Endothelial cell of umbilical vein (primary cell): ENCODE measurements at regions not wholly inside any gene's neighbourhood (a gene's known extent, or its start where the extent isn't known, plus 50 kb on each side); places are given as distances from the start of the nearest gene placed in this dataset.

Experiments
- BruUV-seq: library from RNA; stranded (reverse); fragments of 400-500 nt; replicated peaks from 2 replicates; lab custom pipeline; 2021; lab: Mats Ljungman, UMichigan
- CTCF ChIA-PET: fragments of 300-600, 350-600 bp; sonication (Branson Sonifier 250); formaldehyde crosslinking; loops from one replicate; lab custom pipeline; 2021; ENCODE audit warnings: antibody characterized with exemption, inconsistent platforms; lab: Charles Lee
- POLR2A ChIA-PET: fragments of 300-600, 350-600 bp; sonication (Branson Sonifier 250); formaldehyde crosslinking; loops from one replicate; lab custom pipeline; 2021; ENCODE audit warnings: antibody characterized with exemption, inconsistent platforms; lab: Charles Lee
- DNase-seq: peaks from one replicate; pipeline ENCODE4 v3.0.0-alpha.2; 2011; ENCODE audit warnings: low read depth, low spot score
- FAIRE-seq: peaks from 2 replicates; lab custom pipeline; 2011; peaks lifted over from hg19 to GRCh38; lab: Jason Lieb, UNC
- H2AFZ ChIP-seq: 2 replicates; pipeline ENCODE4 v1.6.0; 2012; ENCODE audit warnings: low read depth, low read length, control low read depth, inconsistent platforms
- H3K27ac ChIP-seq: 2 replicates; pipeline ENCODE4 v1.5.1; 2011; ENCODE audit warnings: low read depth, mild to moderate bottlenecking, control low read depth, low read length, moderate library complexity; ENCODE audit not compliant: insufficient read depth
- H3K27me3 ChIP-seq, 2 experiments: 2 replicates each; pipeline versions ENCODE4 v1.6.0 to v1.6.1; 2011; ENCODE audit warnings: low read length in 2 of 2, mixed read lengths in 1 of 2; ENCODE audit not compliant: control insufficient read depth in 2 of 2, insufficient read depth in 2 of 2
- H3K36me3 ChIP-seq, 2 experiments: 2 replicates in 1 of 2; 3 replicates in 1 of 2; pipeline ENCODE4 v1.5.1; 2011; ENCODE audit warnings: low read length in 2 of 2, mild to moderate bottlenecking in 1 of 2, moderate library complexity in 1 of 2; ENCODE audit not compliant: control insufficient read depth in 2 of 2, insufficient read depth in 2 of 2; ENCODE audit errors: extremely low read depth in 1 of 2
- H3K4me1 ChIP-seq: 3 replicates; pipeline ENCODE4 v1.5.1; 2011; ENCODE audit warnings: mild to moderate bottlenecking, low read length; ENCODE audit not compliant: control insufficient read depth, insufficient read depth; ENCODE audit errors: extremely low read depth
- H3K4me2 ChIP-seq: 2 replicates; pipeline ENCODE4 v1.6.1; 2011; ENCODE audit warnings: low read length, control low read depth, mixed read lengths; ENCODE audit not compliant: insufficient read depth
- H3K4me3 ChIP-seq, 3 experiments: fragments of 200-600 bp in 1 of 3; sonication (generic), shearing (Covaris generic) in 1 of 3; replicated peaks in 1 of 3; 2 replicates each; pipeline ENCODE4 v1.5.1; 2011 to 2016; ENCODE audit warnings: control low read depth in 3 of 3, low read length in 3 of 3, mild to moderate bottlenecking in 2 of 3, inconsistent platforms in 1 of 3, low read depth in 1 of 3, moderate library complexity in 1 of 3; ENCODE audit not compliant: insufficient read depth in 1 of 3
- H3K79me2 ChIP-seq: 2 replicates; pipeline ENCODE4 v1.6.0; 2012; ENCODE audit warnings: low read length, inconsistent platforms; ENCODE audit not compliant: control insufficient read depth, insufficient read depth
- H3K9ac ChIP-seq: replicated peaks from 2 replicates; pipeline ENCODE3; 2011; ENCODE audit warnings: low read length, control low read depth; ENCODE audit not compliant: insufficient read depth; ENCODE audit errors: extremely low read depth
- H3K9me1 ChIP-seq: replicated peaks from 3 replicates; pipeline ENCODE4 v1.6.0; 2011; ENCODE audit warnings: mild to moderate bottlenecking, low read length; ENCODE audit not compliant: control insufficient read depth, insufficient read depth; ENCODE audit errors: extremely low read depth
- H3K9me3 ChIP-seq: replicated peaks from 2 replicates; pipeline ENCODE4 v1.5.1; 2012; ENCODE audit warnings: low read length, inconsistent platforms; ENCODE audit not compliant: control insufficient read depth, insufficient read depth
- H4K20me1 ChIP-seq: replicated peaks from 2 replicates; pipeline ENCODE3; 2011; ENCODE audit warnings: mild to moderate bottlenecking, low read length; ENCODE audit not compliant: control insufficient read depth, insufficient read depth; ENCODE audit errors: extremely low read depth
- EZH2 ChIP-seq: IDR thresholded peaks from 2 replicates; pipeline ENCODE4 v1.6.1; 2012; ENCODE audit warnings: borderline replicate concordance, low read depth, mild to moderate bottlenecking, moderate library complexity, low read length, inconsistent platforms; ENCODE audit not compliant: severe bottlenecking
- FOS ChIP-seq: IDR thresholded peaks from 2 replicates; pipeline ENCODE4 v1.6.1; 2011; ENCODE audit warnings: mild to moderate bottlenecking, low read length, moderate library complexity, borderline replicate concordance; ENCODE audit not compliant: insufficient read depth
- GATA2 ChIP-seq: IDR thresholded peaks from 2 replicates; pipeline ENCODE4 v1.7.0; 2011; ENCODE audit warnings: low read depth, mild to moderate bottlenecking, moderate library complexity, mixed read lengths, low read length; ENCODE audit not compliant: insufficient read length, insufficient read depth
- JUN ChIP-seq: IDR thresholded peaks from 2 replicates; pipeline ENCODE4 v1.6.1; 2011; ENCODE audit warnings: borderline replicate concordance, low read depth; ENCODE audit not compliant: insufficient read length, insufficient read depth
- MAX ChIP-seq: IDR thresholded peaks from 2 replicates; pipeline ENCODE4 v1.6.1; 2011; ENCODE audit not compliant: insufficient read depth, insufficient read length
- MYC ChIP-seq: IDR thresholded peaks from one replicate; pipeline ENCODE4 v1.6.1; 2011; ENCODE audit warnings: mild to moderate bottlenecking, low read depth, low read length
- POLR2A ChIP-seq: IDR thresholded peaks from 2 replicates; pipeline ENCODE4 v1.6.1; 2012; ENCODE audit warnings: low read depth, mild to moderate bottlenecking, control low read depth, low read length
- POLR2AphosphoS5 ChIP-seq: IDR thresholded peaks from 2 replicates; pipeline ENCODE4 v1.6.1; 2012; ENCODE audit warnings: low read depth, mild to moderate bottlenecking, control low read depth, low read length, moderate library complexity; ENCODE audit not compliant: insufficient read depth
- dilution Hi-C: fragments of 300-500 bp; cut with MboI; formaldehyde crosslinking; loops from one replicate; pipeline ENCODE4 v1.15.0; 2019; ENCODE audit warnings: low sequenced_read_pairs; ENCODE audit not compliant: extremely low pct_ligation_motif_present
- intact Hi-C: fragments of 100-400 bp; cut with micrococcal nuclease; formaldehyde crosslinking; loops from one replicate; pipeline ENCODE4 v1.10.0; 2022
- TF ChIP-seq, protein P1 (sequence below), 2 donors: IDR thresholded peaks; 1 replicate in 1 of 2; 2 replicates in 1 of 2; pipeline ENCODE4 v1.5.1; 2011; ENCODE audit warnings: low read length in 2 of 2, mild to moderate bottlenecking in 2 of 2, moderate library complexity in 2 of 2, control low read depth in 1 of 2, inconsistent platforms in 1 of 2, low read depth in 1 of 2; ENCODE audit not compliant: insufficient read depth in 1 of 2; ENCODE audit errors: extremely low read depth in 1 of 2

GRCh38 chr14:44788612-44789011 lies 173.1 kb downstream of the KLHL28 start:
- H3K9me3 ChIP-seq, result no peaks in the 10 kb centered on the region
- no peaks in the 10 kb centered on the region for H3K27me3 ChIP-seq
- ChIA-PET CTCF (no interaction called here), POLR2A (no interaction called here)
- DNase-seq (no peak), FAIRE-seq (no peak)
- no peak overlapping the region for H3K4me2 ChIP-seq
- intact Hi-C loops, result no loop called here
- dilution Hi-C loops, result no loop called here
- no peak overlapping the region for H2AFZ ChIP-seq
- H3K79me2 ChIP-seq, result no peaks in the 10 kb centered on the region
- H3K9ac ChIP-seq, result no peak overlapping the region
- no peaks in the 10 kb centered on the region for H4K20me1 ChIP-seq
- H3K4me3 ChIP-seq, result no peak overlapping the region
- H3K9me1 ChIP-seq, result no peaks in the 10 kb centered on the region
- TF ChIP-seq POLR2AphosphoS5 (no peak), POLR2A (no peak), JUN (no peak), GATA2 (no peak), MYC (no peak), MAX (no peak), EZH2 (no peak), FOS (no peak)
- TF ChIP-seq, protein P1, sequence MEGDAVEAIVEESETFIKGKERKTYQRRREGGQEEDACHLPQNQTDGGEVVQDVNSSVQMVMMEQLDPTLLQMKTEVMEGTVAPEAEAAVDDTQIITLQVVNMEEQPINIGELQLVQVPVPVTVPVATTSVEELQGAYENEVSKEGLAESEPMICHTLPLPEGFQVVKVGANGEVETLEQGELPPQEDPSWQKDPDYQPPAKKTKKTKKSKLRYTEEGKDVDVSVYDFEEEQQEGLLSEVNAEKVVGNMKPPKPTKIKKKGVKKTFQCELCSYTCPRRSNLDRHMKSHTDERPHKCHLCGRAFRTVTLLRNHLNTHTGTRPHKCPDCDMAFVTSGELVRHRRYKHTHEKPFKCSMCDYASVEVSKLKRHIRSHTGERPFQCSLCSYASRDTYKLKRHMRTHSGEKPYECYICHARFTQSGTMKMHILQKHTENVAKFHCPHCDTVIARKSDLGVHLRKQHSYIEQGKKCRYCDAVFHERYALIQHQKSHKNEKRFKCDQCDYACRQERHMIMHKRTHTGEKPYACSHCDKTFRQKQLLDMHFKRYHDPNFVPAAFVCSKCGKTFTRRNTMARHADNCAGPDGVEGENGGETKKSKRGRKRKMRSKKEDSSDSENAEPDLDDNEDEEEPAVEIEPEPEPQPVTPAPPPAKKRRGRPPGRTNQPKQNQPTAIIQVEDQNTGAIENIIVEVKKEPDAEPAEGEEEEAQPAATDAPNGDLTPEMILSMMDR (IDR thresholded peaks at IDR 0.05; ENCODE audit: extremely low read depth in 1 of 2, insufficient read depth in 1 of 2, low read depth in 1 of 2, low read length in 2 of 2), result no peak
- H3K4me1 ChIP-seq, result no peaks in the 10 kb centered on the region
- no TSS peak for BruUV-seq
- no peaks in the 10 kb centered on the region for H3K36me3 ChIP-seq
- no peak overlapping the region for H3K27ac ChIP-seq
